Activated naive CD8-positive, alpha-beta T cell treated with anti-CD3 and anti-CD28 coated beads, Interleukin-2, amount 50 U/mL, for 24 hours (primary cell): ENCODE measurements at regions not wholly inside any gene's neighbourhood (a gene's known extent, or its start where the extent isn't known, plus 50 kb on each side); places are given as distances from the start of the nearest gene placed in this dataset.
"Not testable (repeated sequence)": the region's sequence is repeated elsewhere in the genome, so short reads cannot be mapped to it uniquely, and the experiment has no call there.

Experiments used
- ATAC-seq: fragments of 150-1000 bp; cut with Tn5 transposase; one replicate; pipeline ENCODE4 v1.10.0; 2021
- DNase-seq: peaks from one replicate; pipeline ENCODE4 v3.0.0; 2021
- H3K27ac Mint-ChIP-seq: one replicate; pipeline ENCODE4 v1.8.0; 2021; ENCODE audit warnings: mild to moderate bottlenecking, mixed read lengths
- H3K27me3 Mint-ChIP-seq: one replicate; pipeline ENCODE4 v1.8.0; 2021; ENCODE audit warnings: mixed read lengths
- H3K36me3 Mint-ChIP-seq: one replicate; pipeline ENCODE4 v1.8.0; 2021; ENCODE audit warnings: low read depth, mixed read lengths
- H3K4me1 Mint-ChIP-seq: one replicate; pipeline ENCODE4 v1.8.0; 2021; ENCODE audit warnings: mixed read lengths
- H3K4me3 Mint-ChIP-seq: one replicate; pipeline ENCODE4 v1.8.0; 2021; ENCODE audit warnings: mild to moderate bottlenecking, moderate library complexity, mixed read lengths
- H3K9me3 Mint-ChIP-seq: one replicate; pipeline ENCODE4 v1.8.0; 2021; ENCODE audit warnings: mixed read lengths

DNA sequence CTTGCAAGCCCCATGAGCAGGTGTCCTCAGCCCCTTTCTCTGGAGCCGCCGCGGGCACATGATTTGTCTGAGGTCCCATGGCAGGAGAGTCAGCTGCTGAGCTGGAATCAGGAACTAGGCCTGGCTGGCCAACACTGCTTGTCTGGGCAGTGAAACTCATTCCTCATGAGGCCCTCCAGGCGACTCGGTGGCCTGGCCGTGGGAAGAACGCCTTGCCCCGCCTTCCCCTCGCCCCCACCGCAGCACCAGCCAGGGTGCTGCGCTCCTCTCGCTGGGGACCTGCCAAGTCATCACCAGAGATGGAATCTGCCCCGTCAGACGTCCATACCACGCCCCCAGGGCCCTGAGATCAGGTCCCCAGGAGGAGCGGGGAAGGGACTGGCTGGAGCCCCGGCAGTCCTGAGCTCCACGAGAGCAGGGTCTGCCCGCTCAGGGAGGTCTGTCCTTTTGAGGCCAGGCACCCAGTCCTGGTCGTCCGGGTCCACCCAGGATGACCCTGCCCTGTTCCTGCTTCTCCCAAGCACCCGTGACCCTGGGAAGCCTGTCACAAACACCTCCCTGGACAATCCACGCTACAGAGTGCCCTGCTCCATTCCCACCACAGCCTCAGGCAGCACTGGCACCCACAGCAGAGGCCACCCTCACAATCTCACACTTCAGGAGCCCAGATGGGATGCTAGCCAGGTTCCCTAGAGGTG is 5414.5 kb upstream of the TPTE start:
- H3K4me3 Mint-ChIP-seq, DNase-seq, H3K4me1 Mint-ChIP-seq, ATAC-seq, H3K36me3 Mint-ChIP-seq, H3K9me3 Mint-ChIP-seq, H3K27me3 Mint-ChIP-seq: not testable (repeated sequence)
- H3K27ac Mint-ChIP-seq: peak overlapping the region; percentile 76

DNA sequence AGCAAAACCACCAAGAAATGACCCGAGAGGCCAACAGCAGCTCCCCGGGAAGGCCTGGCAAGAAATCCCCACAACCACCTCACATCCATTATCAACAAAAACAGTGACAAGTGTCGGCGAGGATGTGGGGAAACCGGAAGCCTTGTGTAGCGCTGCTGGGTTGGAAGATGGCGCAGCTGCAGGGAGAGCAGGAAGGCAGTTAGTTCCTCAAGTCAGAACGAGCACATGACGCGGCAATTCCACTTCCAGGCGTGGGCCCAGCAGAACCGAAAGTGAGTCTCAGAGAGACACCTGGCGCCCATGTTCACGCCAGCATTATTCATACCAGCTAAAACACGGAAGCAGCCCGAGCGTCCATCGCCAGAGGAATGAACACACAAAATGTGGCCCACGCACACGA is 5413.7 kb upstream of the TPTE start:
- H3K9me3 Mint-ChIP-seq, H3K4me3 Mint-ChIP-seq, H3K27me3 Mint-ChIP-seq, DNase-seq, H3K36me3 Mint-ChIP-seq, H3K27ac Mint-ChIP-seq: not testable (repeated sequence)
- H3K4me1 Mint-ChIP-seq: peaks cover 12% of the 10 kb centered on the region
- ATAC-seq: peak; percentile 8

DNA sequence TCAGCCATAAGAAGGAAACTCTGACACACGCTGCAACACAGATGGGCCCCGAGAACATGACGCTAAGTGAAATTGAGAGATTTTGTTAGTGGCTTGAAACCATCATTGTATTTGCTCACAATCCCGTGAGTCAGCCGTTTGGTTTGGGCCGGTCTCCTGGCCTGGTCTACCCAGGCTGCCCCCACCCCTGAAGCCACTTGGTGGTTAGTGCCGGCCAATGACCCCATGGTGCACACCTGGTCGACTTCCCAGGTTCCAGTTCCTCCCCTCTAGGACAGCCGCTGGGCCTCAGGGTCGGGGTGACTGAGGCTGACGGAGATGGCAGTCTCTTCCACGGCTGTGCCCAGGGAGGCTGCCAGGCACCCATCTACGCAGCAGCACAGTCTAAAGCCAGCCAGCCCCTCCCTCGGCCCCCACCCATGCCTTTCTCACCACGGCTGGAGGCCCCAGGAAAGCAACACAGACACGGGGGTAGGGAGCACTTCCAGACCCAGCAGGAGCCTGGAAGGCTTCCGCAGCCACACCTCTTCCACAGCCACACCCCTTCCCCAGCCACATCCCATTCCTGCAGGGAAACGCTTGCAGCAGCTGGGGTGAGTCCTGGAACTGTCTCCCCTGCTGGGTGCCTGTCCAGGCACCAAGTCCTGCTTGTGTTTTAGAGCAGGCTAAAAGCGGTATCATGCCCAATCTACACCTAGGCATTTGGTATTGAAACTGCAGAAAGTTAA is 5413.2 kb upstream of the TPTE start:
- not testable (repeated sequence) for H3K36me3 Mint-ChIP-seq, H3K27me3 Mint-ChIP-seq, H3K9me3 Mint-ChIP-seq, H3K27ac Mint-ChIP-seq, DNase-seq, H3K4me3 Mint-ChIP-seq
- peak; percentile 37 for ATAC-seq
- H3K4me1 Mint-ChIP-seq: peaks cover 12% of the 10 kb centered on the region

DNA sequence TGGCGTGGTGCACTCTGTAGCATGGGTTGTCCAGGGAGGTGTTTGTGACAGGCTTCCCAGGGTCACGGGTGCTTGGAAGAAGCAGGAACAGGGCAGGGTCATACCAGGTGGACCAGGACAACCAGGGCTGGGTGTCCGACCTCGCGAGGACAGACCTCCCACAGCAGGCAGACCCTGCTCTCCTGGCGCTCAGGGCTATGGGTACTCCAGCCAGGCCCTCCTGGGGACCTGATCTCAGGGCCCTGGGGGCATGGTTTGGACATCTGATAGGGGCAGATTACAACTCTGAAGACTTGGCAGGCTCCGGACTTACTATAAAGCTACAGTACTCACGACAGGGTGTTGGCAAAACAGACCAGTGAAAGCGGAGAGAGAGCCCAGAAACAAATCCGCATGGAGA is 5410.2 kb upstream of the TPTE start:
- H3K36me3 Mint-ChIP-seq, DNase-seq, H3K4me3 Mint-ChIP-seq, ATAC-seq, H3K4me1 Mint-ChIP-seq, H3K9me3 Mint-ChIP-seq, H3K27ac Mint-ChIP-seq, H3K27me3 Mint-ChIP-seq: not testable (repeated sequence)

DNA sequence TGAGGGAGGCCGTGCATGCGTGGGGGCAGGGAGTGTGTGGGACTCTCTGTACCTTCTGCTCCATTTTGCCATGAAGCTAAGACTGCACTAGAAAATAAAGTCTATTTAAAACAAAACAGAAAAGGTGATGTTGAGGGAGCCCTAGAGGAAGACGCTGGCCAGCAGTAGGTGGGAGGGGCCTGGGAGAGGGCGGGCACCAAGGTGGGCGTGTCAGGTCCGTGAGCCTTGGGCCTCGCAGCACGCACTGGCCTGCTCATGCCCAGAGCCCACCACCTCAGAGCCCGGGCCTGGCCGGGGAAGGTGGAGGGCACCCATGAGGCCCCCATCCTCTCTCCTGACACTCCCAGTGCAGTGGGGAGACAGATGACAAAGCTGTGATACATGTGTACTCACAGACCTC is 5408.3 kb upstream of the TPTE start:
- not testable (repeated sequence) for H3K4me3 Mint-ChIP-seq, H3K27me3 Mint-ChIP-seq, H3K4me1 Mint-ChIP-seq, DNase-seq, H3K9me3 Mint-ChIP-seq, H3K36me3 Mint-ChIP-seq, ATAC-seq, H3K27ac Mint-ChIP-seq

DNA sequence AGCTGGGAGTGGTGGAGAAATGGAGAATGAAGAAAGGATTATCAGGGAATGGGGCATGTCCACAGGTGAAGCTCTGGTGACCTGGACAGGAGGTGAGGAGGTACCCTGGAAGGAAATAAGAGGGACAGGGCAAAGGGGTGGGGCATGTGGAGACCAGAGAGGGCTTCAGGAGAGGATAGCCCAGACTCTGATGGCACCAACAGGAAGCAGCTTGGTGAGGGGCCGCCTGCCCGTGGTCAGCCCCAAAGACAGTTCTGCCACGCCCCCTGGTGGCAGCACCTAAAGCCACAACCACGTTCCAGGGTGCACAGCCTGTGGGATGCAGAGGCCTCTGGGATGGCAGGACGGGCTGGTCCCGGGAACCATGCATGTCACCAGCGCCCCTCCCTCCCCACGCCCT is 5406.9 kb upstream of the TPTE start:
- not testable (repeated sequence) for DNase-seq, H3K4me3 Mint-ChIP-seq, H3K4me1 Mint-ChIP-seq, H3K27ac Mint-ChIP-seq, H3K36me3 Mint-ChIP-seq, H3K27me3 Mint-ChIP-seq, H3K9me3 Mint-ChIP-seq, ATAC-seq

DNA sequence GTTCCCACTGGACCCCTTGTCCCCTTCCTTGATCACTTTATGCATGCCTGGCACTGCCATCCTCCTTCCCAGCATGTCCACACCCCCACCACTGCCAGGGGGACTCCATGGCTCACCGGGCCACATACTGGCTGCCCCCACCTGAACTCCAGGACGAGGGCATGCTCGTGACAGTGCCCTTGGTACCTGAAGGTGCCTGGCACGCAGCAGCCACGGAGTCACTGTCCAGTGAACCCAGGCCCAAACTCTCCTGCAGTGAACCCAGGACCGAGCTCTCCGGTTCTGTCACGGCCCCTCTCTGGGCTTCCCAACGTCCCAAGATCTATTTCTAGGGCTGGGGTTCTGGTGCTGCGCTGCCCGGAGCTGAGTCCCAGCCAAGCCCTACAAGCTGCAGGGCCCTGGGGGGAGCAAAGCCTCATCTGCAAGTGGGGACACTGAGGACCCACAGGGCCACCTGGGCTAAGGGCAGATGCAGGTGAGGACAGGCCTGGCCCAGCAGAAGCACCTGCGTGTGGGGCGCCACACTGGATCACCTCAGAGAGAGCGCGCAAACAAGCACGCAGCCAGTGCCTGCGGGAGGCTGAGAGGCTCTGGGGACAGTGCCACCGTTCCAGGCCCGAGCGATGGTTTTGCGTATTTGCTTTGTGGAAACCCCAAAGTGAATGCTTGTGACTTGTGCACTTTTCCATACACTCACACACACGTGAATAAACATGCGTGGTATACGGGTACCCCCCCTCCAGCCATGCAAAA is 5406.3 kb upstream of the TPTE start:
- H3K9me3 Mint-ChIP-seq, ATAC-seq, H3K27me3 Mint-ChIP-seq, H3K36me3 Mint-ChIP-seq, H3K4me1 Mint-ChIP-seq, H3K27ac Mint-ChIP-seq, H3K4me3 Mint-ChIP-seq, DNase-seq: not testable (repeated sequence)

DNA sequence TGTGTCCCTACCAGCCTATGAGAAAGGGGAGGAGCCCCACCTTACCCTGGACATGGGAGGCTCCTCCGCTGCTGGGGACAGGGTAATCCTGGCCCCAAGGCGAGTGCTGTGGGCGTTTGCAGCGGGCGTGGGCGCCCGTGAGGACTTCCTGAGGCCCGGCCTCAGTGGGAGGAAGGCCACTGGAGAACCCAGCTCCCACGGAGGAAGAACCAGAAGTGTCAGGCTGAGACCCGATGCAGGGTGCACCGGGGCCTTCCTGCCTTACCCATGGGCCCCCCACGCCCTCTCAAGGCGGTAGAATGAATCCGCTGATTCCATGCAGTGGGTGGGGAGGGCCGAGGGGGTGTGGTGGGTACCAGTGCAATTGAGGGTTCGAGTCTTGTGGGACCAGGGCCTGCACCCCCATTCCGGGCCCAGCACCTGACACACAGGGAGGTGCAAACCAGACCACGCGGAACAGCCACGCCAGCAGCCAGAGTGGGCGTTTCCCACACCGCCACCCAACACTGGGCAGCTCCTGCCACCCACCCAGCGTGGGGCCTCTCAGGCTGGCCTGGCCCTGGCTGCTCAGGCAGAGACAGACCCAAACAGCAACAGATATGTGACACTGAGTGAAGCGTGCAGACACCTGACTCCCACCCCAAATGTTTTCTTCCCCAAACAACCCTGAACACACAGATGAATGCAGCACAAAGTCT is 5405.6 kb upstream of the TPTE start:
- DNase-seq, H3K4me1 Mint-ChIP-seq, H3K27ac Mint-ChIP-seq, H3K27me3 Mint-ChIP-seq, H3K36me3 Mint-ChIP-seq, H3K4me3 Mint-ChIP-seq, H3K9me3 Mint-ChIP-seq: not testable (repeated sequence)
- peak; percentile 1 for ATAC-seq

DNA sequence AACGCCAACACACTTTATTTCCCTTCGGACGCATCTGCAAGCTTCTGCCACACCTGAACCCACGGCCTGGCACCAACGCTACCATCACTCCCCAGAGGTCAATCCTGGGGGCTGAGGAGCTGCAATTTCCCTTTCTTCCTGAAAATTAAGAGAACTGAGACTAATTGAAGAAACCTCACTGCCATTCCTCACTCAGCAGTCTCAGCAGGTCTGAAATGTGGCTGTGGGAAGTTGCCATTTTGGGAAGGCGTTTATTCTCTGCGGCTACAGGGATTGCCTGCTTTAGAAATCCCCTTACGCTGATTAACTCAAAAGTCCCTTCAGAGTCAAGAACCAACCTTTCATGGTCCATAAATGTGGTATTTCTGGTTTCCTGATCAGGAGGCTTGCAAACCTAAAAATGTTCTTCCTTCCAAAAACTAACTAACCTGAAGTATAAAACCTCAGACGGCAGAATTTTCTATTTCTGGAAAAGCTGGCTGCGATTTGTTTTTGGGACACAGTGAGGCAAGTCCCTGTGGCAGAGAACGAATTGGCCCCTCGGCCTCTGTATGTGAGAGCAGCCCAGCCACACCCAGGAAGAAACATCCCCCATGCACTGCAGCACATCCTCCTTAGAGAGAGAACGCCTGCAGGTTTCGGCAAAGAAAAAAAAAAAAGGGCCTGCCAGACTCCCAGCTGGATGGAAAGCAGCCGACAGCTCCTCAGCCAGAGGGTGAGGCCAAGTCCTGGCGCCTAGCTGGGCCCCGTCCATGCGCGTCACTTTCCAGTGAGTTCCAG is 5404.8 kb upstream of the TPTE start:
- not testable (repeated sequence) for H3K36me3 Mint-ChIP-seq, H3K27ac Mint-ChIP-seq, H3K27me3 Mint-ChIP-seq, H3K4me3 Mint-ChIP-seq, H3K4me1 Mint-ChIP-seq, DNase-seq, H3K9me3 Mint-ChIP-seq
- peak; percentile 50 for ATAC-seq

DNA sequence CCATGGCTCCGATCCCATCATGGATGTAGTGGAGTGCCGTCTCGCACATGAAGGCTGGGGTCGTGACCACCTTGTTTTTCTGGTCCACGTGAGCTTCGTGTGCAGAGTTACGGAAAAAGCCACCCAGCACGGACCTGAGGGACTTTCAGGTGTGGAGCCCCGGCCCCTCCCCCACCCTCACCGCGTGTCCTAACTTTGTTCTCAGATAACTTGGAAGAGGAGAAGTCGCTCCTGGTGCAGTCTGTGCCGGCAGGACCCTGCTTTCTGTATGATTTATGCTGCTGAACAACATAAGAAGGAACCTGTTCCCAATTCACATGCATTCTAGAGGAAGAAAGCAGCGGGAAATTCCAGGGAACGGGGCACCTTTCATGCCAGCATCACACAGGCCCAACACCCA is 5404.2 kb upstream of the TPTE start:
- not testable (repeated sequence) for H3K4me3 Mint-ChIP-seq, H3K9me3 Mint-ChIP-seq, H3K36me3 Mint-ChIP-seq, ATAC-seq, H3K27me3 Mint-ChIP-seq, H3K27ac Mint-ChIP-seq, H3K4me1 Mint-ChIP-seq, DNase-seq

DNA sequence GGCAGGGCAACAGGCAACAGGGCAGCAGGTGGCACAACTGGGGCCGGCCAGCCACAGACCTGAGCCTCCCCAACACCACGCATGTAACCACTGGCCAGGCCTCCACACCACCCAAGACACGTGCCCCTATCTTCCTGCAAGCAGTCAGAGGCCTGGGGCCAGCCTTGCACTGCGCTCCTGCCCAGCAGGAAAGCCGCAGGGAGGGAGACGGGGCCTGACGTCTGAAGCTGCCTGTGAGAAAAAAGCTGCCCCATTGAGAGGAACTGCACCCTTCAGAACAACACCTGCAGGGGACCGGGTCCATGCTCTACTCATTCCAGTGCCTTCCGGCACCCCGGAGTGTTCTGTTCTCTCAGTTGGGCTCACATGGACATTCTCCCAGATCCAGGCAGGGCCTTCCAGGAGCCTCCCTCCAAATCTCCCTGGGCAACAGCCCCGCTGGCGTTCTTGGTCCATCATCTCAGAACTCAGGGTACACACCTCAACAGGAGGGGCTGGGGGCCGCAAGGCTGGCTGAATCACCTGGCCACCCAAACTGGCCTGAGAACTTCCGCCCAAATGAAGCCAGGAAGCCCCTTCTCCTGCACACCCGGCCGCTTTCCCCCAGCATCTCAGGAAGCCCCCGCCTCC is 5403.6 kb upstream of the TPTE start:
- not testable (repeated sequence) for H3K9me3 Mint-ChIP-seq, H3K4me1 Mint-ChIP-seq, DNase-seq, H3K4me3 Mint-ChIP-seq, H3K27me3 Mint-ChIP-seq, H3K36me3 Mint-ChIP-seq, H3K27ac Mint-ChIP-seq
- ATAC-seq: peak; percentile 5

DNA sequence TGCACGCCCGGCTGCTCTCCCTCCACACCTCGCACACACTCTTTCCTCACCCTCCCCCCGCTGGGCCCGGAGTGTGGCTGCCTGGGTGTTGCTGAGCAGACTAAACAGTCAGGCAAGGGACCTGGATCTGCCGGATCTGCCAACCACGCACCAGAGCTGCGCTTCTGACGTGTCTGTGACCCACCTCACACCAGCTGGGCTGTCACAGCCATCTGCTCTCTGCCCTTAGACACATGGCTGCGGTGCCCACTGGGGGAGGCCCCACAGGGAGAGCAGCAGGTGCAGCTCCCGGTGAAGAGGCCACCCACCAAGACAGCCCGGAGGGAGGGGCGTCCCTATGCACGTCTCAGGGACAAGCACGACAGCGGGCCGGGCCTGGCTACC is 5403.1 kb upstream of the TPTE start:
- DNase-seq (peak; percentile 48), ATAC-seq (peak; percentile 61)
- H3K36me3 Mint-ChIP-seq, H3K9me3 Mint-ChIP-seq, H3K27me3 Mint-ChIP-seq, H3K4me3 Mint-ChIP-seq, H3K4me1 Mint-ChIP-seq, H3K27ac Mint-ChIP-seq: not testable (repeated sequence)

DNA sequence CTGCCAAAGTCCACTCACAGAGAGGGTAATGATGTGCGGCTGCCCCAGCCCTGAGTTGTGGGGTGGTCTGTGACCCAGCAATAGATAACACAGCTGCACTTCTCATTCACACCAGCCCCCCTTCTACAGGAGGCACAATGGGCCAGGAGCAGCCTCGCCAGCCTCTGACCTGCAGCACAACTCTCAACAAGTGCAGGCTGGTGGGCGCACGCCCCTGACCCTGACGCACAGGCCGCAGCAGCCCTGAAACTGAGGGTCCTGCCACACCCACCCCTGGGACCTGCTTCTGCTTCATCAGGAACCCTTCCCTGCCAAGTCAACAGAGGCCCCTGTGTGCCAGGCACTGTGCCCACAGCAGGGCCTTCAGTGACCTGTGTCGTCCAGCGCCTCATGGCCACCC is 5402.2 kb upstream of the TPTE start:
- H3K4me3 Mint-ChIP-seq, H3K4me1 Mint-ChIP-seq, H3K27me3 Mint-ChIP-seq, ATAC-seq, H3K9me3 Mint-ChIP-seq, DNase-seq, H3K36me3 Mint-ChIP-seq, H3K27ac Mint-ChIP-seq: not testable (repeated sequence)

DNA sequence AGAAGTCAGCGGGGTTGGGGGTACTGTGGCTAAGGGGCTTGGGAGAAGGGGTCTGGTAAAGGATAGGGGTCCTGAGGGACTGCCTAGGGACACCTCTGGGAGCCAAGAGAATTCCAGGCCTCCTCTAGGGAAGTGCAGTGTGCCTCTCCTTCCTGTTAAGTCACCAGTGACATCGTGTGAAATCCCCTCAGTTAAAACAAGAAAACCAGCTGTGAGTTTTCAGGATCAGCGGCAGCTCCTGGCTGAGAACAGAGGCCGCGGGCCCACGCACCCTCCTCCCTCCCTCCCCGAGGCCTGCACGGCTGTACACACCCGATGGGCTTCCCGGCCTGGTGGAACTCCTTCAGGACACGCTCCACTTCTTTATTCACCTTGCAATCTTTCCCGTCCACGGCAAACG is 5400.0 kb upstream of the TPTE start:
- not testable (repeated sequence) for H3K27ac Mint-ChIP-seq, H3K4me3 Mint-ChIP-seq, ATAC-seq, H3K36me3 Mint-ChIP-seq, DNase-seq, H3K4me1 Mint-ChIP-seq, H3K27me3 Mint-ChIP-seq, H3K9me3 Mint-ChIP-seq
